AG10803 (cell line): ENCODE measurements at regions not wholly inside any gene's neighbourhood (a gene's known extent, or its start where the extent isn't known, plus 50 kb on each side); places are given as distances from the start of the nearest gene placed in this dataset.

Experiments used
- DNase-seq: peaks from one replicate; pipeline ENCODE4 v3.0.0; 2010; ENCODE audit warnings: low read depth
- H3K4me3 ChIP-seq: 2 replicates; pipeline ENCODE4 v1.5.1; 2011; ENCODE audit warnings: mild to moderate bottlenecking, low read length, control low read depth
- CTCF ChIP-seq: conservative IDR thresholded peaks from 2 replicates; pipeline ENCODE4 v1.5.1; 2011; ENCODE audit warnings: mild to moderate bottlenecking, low read length, control low read depth, inconsistent platforms

DNA sequence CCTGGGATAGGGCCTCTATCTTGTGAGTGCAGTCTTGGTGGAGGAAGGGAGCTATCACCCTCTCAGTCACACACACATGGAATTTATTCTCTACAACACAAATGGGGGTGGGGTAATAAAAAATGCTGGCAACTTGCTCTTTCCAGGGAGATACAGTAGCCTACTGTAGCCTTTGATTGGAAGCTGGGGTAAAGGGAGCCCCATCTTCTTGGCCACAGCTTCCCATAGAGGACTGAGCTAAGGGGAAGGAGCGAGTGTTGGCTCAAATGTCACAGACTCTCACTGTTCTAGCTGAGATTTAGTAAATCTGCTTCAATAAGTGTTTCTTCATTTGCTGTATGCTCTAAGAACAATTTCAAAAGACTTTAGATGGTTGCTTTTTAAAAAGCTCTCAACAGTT lies 222.2 kb upstream of the CXCL12 start:
- no peak overlapping the region for H3K4me3 ChIP-seq
- TF ChIP-seq CTCF: no peak
- peak; percentile 7 for DNase-seq

DNA sequence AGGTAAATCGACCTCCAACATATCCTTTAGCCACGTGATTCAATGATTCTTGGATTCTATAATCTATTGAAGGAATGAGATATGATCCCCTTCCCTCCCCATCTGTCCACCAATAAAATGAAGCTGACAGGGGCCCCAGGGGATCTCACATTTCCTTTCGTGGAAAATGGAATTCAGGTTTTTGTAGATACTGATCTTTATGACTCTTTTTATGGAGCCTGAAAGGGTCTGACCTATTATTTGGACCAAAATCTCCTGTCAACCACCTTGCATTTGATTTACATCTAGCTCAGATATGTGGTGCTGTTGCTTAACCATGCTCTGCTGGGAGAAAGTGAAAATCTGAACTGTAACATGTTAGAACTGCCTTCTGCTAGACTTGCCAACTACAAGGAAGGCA lies 234.0 kb upstream of the CXCL12 start:
- DNase-seq: no peak
- H3K4me3 ChIP-seq: no peak overlapping the region
- TF ChIP-seq CTCF: no peak

GRCh38 chr10:44619521-44619920 lies 234.6 kb upstream of the CXCL12 start:
- DNase-seq: peak; percentile 11
- H3K4me3 ChIP-seq: no peak overlapping the region
- TF ChIP-seq CTCF: no peak

- no peak for TF ChIP-seq CTCF
- H3K4me3 ChIP-seq: no peak overlapping the region
- DNase-seq: peak; percentile 48
These were observed 235.1 kb upstream of the CXCL12 start for GRCh38 chr10:44619975-44620374.

- peak; percentile 39 for TF ChIP-seq CTCF
- DNase-seq: peak; percentile 85
- H3K4me3 ChIP-seq: no peak overlapping the region
These were observed 242.9 kb upstream of the CXCL12 start for GRCh38 chr10:44627591-44628354.

DNA sequence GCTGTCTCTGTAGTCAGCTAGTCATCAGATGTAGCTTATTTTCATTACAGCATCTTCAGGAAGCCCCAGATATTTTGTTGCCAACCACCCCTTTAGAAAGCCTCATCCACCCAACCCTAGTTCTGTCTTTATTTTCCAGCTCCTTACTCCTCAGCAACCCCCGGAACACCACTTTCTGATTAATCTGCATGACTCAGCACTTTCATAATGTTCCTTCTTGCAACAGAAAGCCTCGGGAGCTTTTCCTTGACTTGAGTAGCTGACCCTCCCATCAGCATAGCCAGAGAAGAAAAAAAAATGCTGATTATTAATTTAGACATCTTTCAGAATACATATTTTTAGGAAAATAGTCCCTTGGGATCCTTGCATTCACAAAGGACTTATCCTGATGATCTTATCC lies 244.0 kb upstream of the CXCL12 start:
- peak; percentile 90 for DNase-seq
- H3K4me3 ChIP-seq: no peak overlapping the region
- no peak for TF ChIP-seq CTCF

- no peak for TF ChIP-seq CTCF
- DNase-seq: peak; percentile 66
- H3K4me3 ChIP-seq: no peak overlapping the region
These were observed 250.3 kb upstream of the CXCL12 start for GRCh38 chr10:44635176-44635575.
